ENCODE measurements at regions not wholly inside any gene's neighbourhood (a gene's known extent, or its start where the extent isn't known, plus 50 kb on each side); places are given as distances from the start of the nearest gene placed in this dataset.

- H3K9me3 ChIP-seq (ENCODE audit: control insufficient read depth, low read depth, low read length): no peaks in the 10 kb centered on the region
- no peaks in the 10 kb centered on the region for H3K4me1 ChIP-seq (ENCODE audit: control insufficient read depth, insufficient read depth, low read length)
- no peak for DNase-seq
- no peak overlapping the region for H3K27ac ChIP-seq (ENCODE audit: low read length)
- H3K4me3 ChIP-seq (ENCODE audit: low read length): no peak overlapping the region
- no peaks in the 10 kb centered on the region for H3K36me3 ChIP-seq (ENCODE audit: control insufficient read depth, insufficient read depth, low read length)
- H3K27me3 ChIP-seq (ENCODE audit: control insufficient read depth, insufficient read depth, low read length): no peaks in the 10 kb centered on the region
- 94% methylated on average over 2 of the region's 2 CpGs for WGBS (ENCODE audit: insufficient coverage, low lambda C conversion rate)
These were observed 438.4 kb upstream of the CHORDC1 start for GRCh38 chr11:90661233-90661632.

GRCh38 chr11:90656171-90656570 is 433.3 kb upstream of the CHORDC1 start:
- H3K4me3 ChIP-seq (ENCODE audit: low read length): no peak overlapping the region
- no peaks in the 10 kb centered on the region for H3K4me1 ChIP-seq (ENCODE audit: control insufficient read depth, insufficient read depth, low read length)
- no peaks in the 10 kb centered on the region for H3K36me3 ChIP-seq (ENCODE audit: control insufficient read depth, insufficient read depth, low read length)
- no peaks in the 10 kb centered on the region for H3K27me3 ChIP-seq (ENCODE audit: control insufficient read depth, insufficient read depth, low read length)
- no peaks in the 10 kb centered on the region for H3K9me3 ChIP-seq (ENCODE audit: control insufficient read depth, low read depth, low read length)
- 100% methylated on average over 1 of the region's 2 CpGs for WGBS (ENCODE audit: insufficient coverage, low lambda C conversion rate)
- no peak for DNase-seq
- no peak overlapping the region for H3K27ac ChIP-seq (ENCODE audit: low read length)

- no CpG with 5 or more reads among the region's 2 CpGs for WGBS (ENCODE audit: insufficient coverage, low lambda C conversion rate)
- Histone ChIP-seq H3K36me3 (ENCODE audit: control insufficient read depth, insufficient read depth, low read length) (no peaks in the 10 kb centered on the region), H3K4me3 (ENCODE audit: low read length) (no peak overlapping the region), H3K27ac (ENCODE audit: low read length) (no peak overlapping the region), H3K4me1 (ENCODE audit: control insufficient read depth, insufficient read depth, low read length) (no peaks in the 10 kb centered on the region), H3K27me3 (ENCODE audit: control insufficient read depth, insufficient read depth, low read length) (no peaks in the 10 kb centered on the region), H3K9me3 (ENCODE audit: control insufficient read depth, low read depth, low read length) (no peaks in the 10 kb centered on the region)
- no peak for DNase-seq
These were observed 427.3 kb upstream of the CHORDC1 start for GRCh38 chr11:90650153-90650552.

GRCh38 chr11:90646706-90647105 is 423.9 kb upstream of the CHORDC1 start:
- Histone ChIP-seq H3K27ac (ENCODE audit: low read length) (no peak overlapping the region), H3K4me3 (ENCODE audit: low read length) (no peak overlapping the region), H3K9me3 (ENCODE audit: control insufficient read depth, low read depth, low read length) (no peaks in the 10 kb centered on the region), H3K36me3 (ENCODE audit: control insufficient read depth, insufficient read depth, low read length) (no peaks in the 10 kb centered on the region), H3K4me1 (ENCODE audit: control insufficient read depth, insufficient read depth, low read length) (no peaks in the 10 kb centered on the region), H3K27me3 (ENCODE audit: control insufficient read depth, insufficient read depth, low read length) (no peaks in the 10 kb centered on the region)
- no CpG with 5 or more reads among the region's 2 CpGs for WGBS (ENCODE audit: insufficient coverage, low lambda C conversion rate)
- no peak for DNase-seq

- 88% methylated on average over 1 of the region's 1 CpG for WGBS (ENCODE audit: insufficient coverage, low lambda C conversion rate)
- DNase-seq: no peak
- Histone ChIP-seq H3K36me3 (ENCODE audit: control insufficient read depth, insufficient read depth, low read length) (no peaks in the 10 kb centered on the region), H3K4me3 (ENCODE audit: low read length) (no peak overlapping the region), H3K4me1 (ENCODE audit: control insufficient read depth, insufficient read depth, low read length) (no peaks in the 10 kb centered on the region), H3K9me3 (ENCODE audit: control insufficient read depth, low read depth, low read length) (no peaks in the 10 kb centered on the region), H3K27ac (ENCODE audit: low read length) (no peak overlapping the region), H3K27me3 (ENCODE audit: control insufficient read depth, insufficient read depth, low read length) (no peaks in the 10 kb centered on the region)
These were observed 423.4 kb upstream of the CHORDC1 start for GRCh38 chr11:90646266-90646665.

- no peaks in the 10 kb centered on the region for H3K27me3 ChIP-seq (ENCODE audit: control insufficient read depth, insufficient read depth, low read length)
- H3K36me3 ChIP-seq (ENCODE audit: control insufficient read depth, insufficient read depth, low read length): no peaks in the 10 kb centered on the region
- 0% methylated on average over 1 of the region's 1 CpG for WGBS (ENCODE audit: insufficient coverage, low lambda C conversion rate)
- H3K27ac ChIP-seq (ENCODE audit: low read length): no peak overlapping the region
- no peaks in the 10 kb centered on the region for H3K9me3 ChIP-seq (ENCODE audit: control insufficient read depth, low read depth, low read length)
- H3K4me3 ChIP-seq (ENCODE audit: low read length): no peak overlapping the region
- no peak for DNase-seq
- H3K4me1 ChIP-seq (ENCODE audit: control insufficient read depth, insufficient read depth, low read length): no peaks in the 10 kb centered on the region
These were observed 416.7 kb upstream of the CHORDC1 start for GRCh38 chr11:90639461-90639993.

GRCh38 chr11:90635886-90636285 is 413.0 kb upstream of the CHORDC1 start:
- Histone ChIP-seq H3K9me3 (ENCODE audit: control insufficient read depth, low read depth, low read length) (no peaks in the 10 kb centered on the region), H3K4me1 (ENCODE audit: control insufficient read depth, insufficient read depth, low read length) (no peaks in the 10 kb centered on the region), H3K27me3 (ENCODE audit: control insufficient read depth, insufficient read depth, low read length) (no peaks in the 10 kb centered on the region), H3K27ac (ENCODE audit: low read length) (no peak overlapping the region), H3K36me3 (ENCODE audit: control insufficient read depth, insufficient read depth, low read length) (no peaks in the 10 kb centered on the region), H3K4me3 (ENCODE audit: low read length) (no peak overlapping the region)
- WGBS (ENCODE audit: insufficient coverage, low lambda C conversion rate): 14% methylated on average over 1 of the region's 1 CpG
- DNase-seq: no peak

GRCh38 chr11:90635151-90635550 is 412.3 kb upstream of the CHORDC1 start:
- H3K27me3 ChIP-seq (ENCODE audit: control insufficient read depth, insufficient read depth, low read length): no peaks in the 10 kb centered on the region
- H3K4me3 ChIP-seq (ENCODE audit: low read length): no peak overlapping the region
- no peaks in the 10 kb centered on the region for H3K9me3 ChIP-seq (ENCODE audit: control insufficient read depth, low read depth, low read length)
- DNase-seq: no peak
- H3K27ac ChIP-seq (ENCODE audit: low read length): no peak overlapping the region
- no CpG with 5 or more reads among the region's 1 CpG for WGBS (ENCODE audit: insufficient coverage, low lambda C conversion rate)
- H3K36me3 ChIP-seq (ENCODE audit: control insufficient read depth, insufficient read depth, low read length): no peaks in the 10 kb centered on the region
- H3K4me1 ChIP-seq (ENCODE audit: control insufficient read depth, insufficient read depth, low read length): no peaks in the 10 kb centered on the region

GRCh38 chr11:90630176-90630575 is 407.3 kb upstream of the CHORDC1 start:
- H3K9me3 ChIP-seq (ENCODE audit: control insufficient read depth, low read depth, low read length): no peaks in the 10 kb centered on the region
- no peak overlapping the region for H3K4me3 ChIP-seq (ENCODE audit: low read length)
- no peaks in the 10 kb centered on the region for H3K27me3 ChIP-seq (ENCODE audit: control insufficient read depth, insufficient read depth, low read length)
- no peak overlapping the region for H3K27ac ChIP-seq (ENCODE audit: low read length)
- no peaks in the 10 kb centered on the region for H3K36me3 ChIP-seq (ENCODE audit: control insufficient read depth, insufficient read depth, low read length)
- no CpG with 5 or more reads among the region's 4 CpGs for WGBS (ENCODE audit: insufficient coverage, low lambda C conversion rate)
- DNase-seq: no peak
- H3K4me1 ChIP-seq (ENCODE audit: control insufficient read depth, insufficient read depth, low read length): no peaks in the 10 kb centered on the region

- no peak overlapping the region for H3K27ac ChIP-seq (ENCODE audit: low read length)
- WGBS (ENCODE audit: insufficient coverage, low lambda C conversion rate): 100% methylated on average over 1 of the region's 4 CpGs
These were observed 406.5 kb upstream of the CHORDC1 start for GRCh38 chr11:90629229-90629806.

GRCh38 chr11:90614318-90614717 is 391.5 kb upstream of the CHORDC1 start:
- DNase-seq: no peak
- Histone ChIP-seq H3K9me3 (ENCODE audit: control insufficient read depth, low read depth, low read length) (no peaks in the 10 kb centered on the region), H3K4me3 (ENCODE audit: low read length) (no peak overlapping the region), H3K27me3 (ENCODE audit: control insufficient read depth, insufficient read depth, low read length) (no peaks in the 10 kb centered on the region), H3K36me3 (ENCODE audit: control insufficient read depth, insufficient read depth, low read length) (no peaks in the 10 kb centered on the region), H3K4me1 (ENCODE audit: control insufficient read depth, insufficient read depth, low read length) (no peaks in the 10 kb centered on the region), H3K27ac (ENCODE audit: low read length) (no peak overlapping the region)
- WGBS (ENCODE audit: insufficient coverage, low lambda C conversion rate): 100% methylated on average over 1 of the region's 2 CpGs

More at GRCh38 chr11:90629229-90629806, 406.5 kb upstream of the CHORDC1 start:
- Histone ChIP-seq H3K9me3 (ENCODE audit: control insufficient read depth, low read depth, low read length) (no peaks in the 10 kb centered on the region), H3K4me1 (ENCODE audit: control insufficient read depth, insufficient read depth, low read length) (no peaks in the 10 kb centered on the region), H3K27me3 (ENCODE audit: control insufficient read depth, insufficient read depth, low read length) (no peaks in the 10 kb centered on the region), H3K4me3 (ENCODE audit: low read length) (no peak overlapping the region), H3K36me3 (ENCODE audit: control insufficient read depth, insufficient read depth, low read length) (no peaks in the 10 kb centered on the region)
- DNase-seq: no peak
